ENCODE measurements at regions not wholly inside any gene's neighbourhood (a gene's known extent, or its start where the extent isn't known, plus 50 kb on each side); places are given as distances from the start of the nearest gene placed in this dataset.

- TF ChIP-seq ZNF274 (IDR thresholded peaks at IDR 0.05; ENCODE audit: low read depth, low read length) = no peak
- no peak for TF ChIP-seq SUZ12 (IDR thresholded peaks at IDR 0.05; ENCODE audit: extremely low read depth, insufficient read depth, insufficient read length)
- TF ChIP-seq YY1 (IDR thresholded peaks at IDR 0.05; ENCODE audit: insufficient read depth, insufficient read length) = no peak
Measured at GRCh38 chr10:120981601-120982391, 130.6 kb downstream of the WDR11 start.
